ENCODE measurements at regions not wholly inside any gene's neighbourhood (a gene's known extent, or its start where the extent isn't known, plus 50 kb on each side); places are given as distances from the start of the nearest gene placed in this dataset.

GRCh38 chr6:47917811-47918210, 136.0 kb downstream of the OPN5 start:
- TF ChIP-seq CTCF (IDR thresholded peaks at IDR 0.05; ENCODE audit: low read depth, low read length) (no peak), MAX (IDR thresholded peaks at IDR 0.05; ENCODE audit: low read depth, low read length) (no peak), POLR2A (IDR thresholded peaks at IDR 0.05; ENCODE audit: extremely low read depth, insufficient read length) (no peak), MYC (IDR thresholded peaks at IDR 0.05; ENCODE audit: low read depth, low read length) (no peak)
- DNase-seq (ENCODE audit: low read depth): no peak
- H3K4me3 ChIP-seq (ENCODE audit: low read depth, low read length): no peak overlapping the region

- no peak for DNase-seq (ENCODE audit: low read depth)
- H3K4me3 ChIP-seq (ENCODE audit: low read depth, low read length): no peak overlapping the region
- TF ChIP-seq POLR2A (IDR thresholded peaks at IDR 0.05; ENCODE audit: extremely low read depth, insufficient read length): no peak
- no peak for TF ChIP-seq MAX (IDR thresholded peaks at IDR 0.05; ENCODE audit: low read depth, low read length)
- TF ChIP-seq CTCF (IDR thresholded peaks at IDR 0.05; ENCODE audit: low read depth, low read length): no peak
- TF ChIP-seq MYC (IDR thresholded peaks at IDR 0.05; ENCODE audit: low read depth, low read length): no peak
Measured at GRCh38 chr6:47917202-47917601, 135.4 kb downstream of the OPN5 start.

GRCh38 chr6:47915017-47915416, 133.2 kb downstream of the OPN5 start:
- H3K4me3 ChIP-seq (ENCODE audit: low read depth, low read length): no peak overlapping the region
- DNase-seq (ENCODE audit: low read depth): no peak
- no peak for TF ChIP-seq MYC (IDR thresholded peaks at IDR 0.05; ENCODE audit: low read depth, low read length)
- no peak for TF ChIP-seq POLR2A (IDR thresholded peaks at IDR 0.05; ENCODE audit: extremely low read depth, insufficient read length)
- no peak for TF ChIP-seq MAX (IDR thresholded peaks at IDR 0.05; ENCODE audit: low read depth, low read length)
- no peak for TF ChIP-seq CTCF (IDR thresholded peaks at IDR 0.05; ENCODE audit: low read depth, low read length)

GRCh38 chr6:47908271-47908670, 126.4 kb downstream of the OPN5 start:
- no peak for DNase-seq (ENCODE audit: low read depth)
- TF ChIP-seq CTCF (IDR thresholded peaks at IDR 0.05; ENCODE audit: low read depth, low read length) (no peak), POLR2A (IDR thresholded peaks at IDR 0.05; ENCODE audit: extremely low read depth, insufficient read length) (no peak), MAX (IDR thresholded peaks at IDR 0.05; ENCODE audit: low read depth, low read length) (no peak), MYC (IDR thresholded peaks at IDR 0.05; ENCODE audit: low read depth, low read length) (no peak)
- H3K4me3 ChIP-seq (ENCODE audit: low read depth, low read length): no peak overlapping the region

- TF ChIP-seq CTCF (IDR thresholded peaks at IDR 0.05; ENCODE audit: low read depth, low read length): no peak
- no peak for TF ChIP-seq MYC (IDR thresholded peaks at IDR 0.05; ENCODE audit: low read depth, low read length)
- no peak for TF ChIP-seq POLR2A (IDR thresholded peaks at IDR 0.05; ENCODE audit: extremely low read depth, insufficient read length)
- no peak for TF ChIP-seq MAX (IDR thresholded peaks at IDR 0.05; ENCODE audit: low read depth, low read length)
- no peak for DNase-seq (ENCODE audit: low read depth)
- no peak overlapping the region for H3K4me3 ChIP-seq (ENCODE audit: low read depth, low read length)
Measured at GRCh38 chr6:47905717-47906116, 123.9 kb downstream of the OPN5 start.

GRCh38 chr6:47897247-47897646, 115.4 kb downstream of the OPN5 start:
- TF ChIP-seq MYC (IDR thresholded peaks at IDR 0.05; ENCODE audit: low read depth, low read length) (no peak), MAX (IDR thresholded peaks at IDR 0.05; ENCODE audit: low read depth, low read length) (no peak), CTCF (IDR thresholded peaks at IDR 0.05; ENCODE audit: low read depth, low read length) (no peak), POLR2A (IDR thresholded peaks at IDR 0.05; ENCODE audit: extremely low read depth, insufficient read length) (no peak)
- no peak for DNase-seq (ENCODE audit: low read depth)
- H3K4me3 ChIP-seq (ENCODE audit: low read depth, low read length): no peak overlapping the region

Measured in NB4 (cell line).